Right renal cortex interstitium (tissue), 3 donors: ENCODE measurements at regions not wholly inside any gene's neighbourhood (a gene's known extent, or its start where the extent isn't known, plus 50 kb on each side); places are given as distances from the start of the nearest gene placed in this dataset.
A peak's percentile ranks its signal among the peaks of the same experiment; 100 is the strongest.

Experiments
- DNase-seq, 3 donors: peaks; one replicate each; pipeline ENCODE4 v3.0.0-alpha.2; 2013; ENCODE audit warnings: low read depth in 3 of 3, low spot score in 2 of 3

DNA sequence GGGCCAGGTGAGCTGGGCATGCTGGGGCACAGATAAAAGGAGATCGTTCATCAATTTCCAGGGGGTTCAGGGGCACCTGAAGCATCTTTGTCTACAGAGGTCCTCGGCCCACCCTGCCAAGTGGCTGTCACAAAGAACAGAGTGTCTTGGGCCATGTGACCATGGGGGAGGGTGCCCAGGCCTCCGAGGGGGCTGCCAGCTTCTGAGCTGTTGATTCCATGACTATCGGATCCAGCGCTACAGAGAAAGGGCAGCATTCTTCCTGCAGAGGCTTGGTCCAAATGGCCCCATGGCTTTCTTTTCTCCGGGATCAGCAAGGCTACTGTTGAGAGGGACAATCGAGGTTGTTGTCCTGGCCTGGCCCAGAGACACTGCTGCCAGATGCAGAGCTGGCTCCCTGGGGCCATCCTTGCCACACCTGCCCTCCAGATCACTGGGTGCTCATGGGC lies 289.2 kb downstream of the ZSWIM6 start:
- DNase-seq = no peak

DNA sequence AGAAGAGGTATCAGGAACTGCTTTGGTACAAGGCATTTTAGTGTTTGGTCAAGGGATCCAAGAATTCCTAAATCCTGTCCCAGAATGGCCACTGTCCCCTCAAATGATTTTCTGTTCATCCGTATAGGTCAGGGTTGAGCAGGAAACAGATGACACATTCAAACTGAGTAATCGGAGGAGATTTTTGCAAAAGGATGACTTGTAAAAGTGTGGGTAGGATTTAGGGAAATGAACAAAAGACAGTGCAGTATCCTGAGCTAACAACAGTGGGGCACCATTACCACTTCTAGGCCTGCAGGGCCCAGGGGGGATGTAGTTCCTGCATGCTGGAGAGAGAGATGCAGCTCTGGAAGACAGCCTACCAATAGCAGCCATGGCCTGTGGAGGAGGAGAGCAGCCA lies 290.1 kb downstream of the ZSWIM6 start:
- no peak for DNase-seq

DNA sequence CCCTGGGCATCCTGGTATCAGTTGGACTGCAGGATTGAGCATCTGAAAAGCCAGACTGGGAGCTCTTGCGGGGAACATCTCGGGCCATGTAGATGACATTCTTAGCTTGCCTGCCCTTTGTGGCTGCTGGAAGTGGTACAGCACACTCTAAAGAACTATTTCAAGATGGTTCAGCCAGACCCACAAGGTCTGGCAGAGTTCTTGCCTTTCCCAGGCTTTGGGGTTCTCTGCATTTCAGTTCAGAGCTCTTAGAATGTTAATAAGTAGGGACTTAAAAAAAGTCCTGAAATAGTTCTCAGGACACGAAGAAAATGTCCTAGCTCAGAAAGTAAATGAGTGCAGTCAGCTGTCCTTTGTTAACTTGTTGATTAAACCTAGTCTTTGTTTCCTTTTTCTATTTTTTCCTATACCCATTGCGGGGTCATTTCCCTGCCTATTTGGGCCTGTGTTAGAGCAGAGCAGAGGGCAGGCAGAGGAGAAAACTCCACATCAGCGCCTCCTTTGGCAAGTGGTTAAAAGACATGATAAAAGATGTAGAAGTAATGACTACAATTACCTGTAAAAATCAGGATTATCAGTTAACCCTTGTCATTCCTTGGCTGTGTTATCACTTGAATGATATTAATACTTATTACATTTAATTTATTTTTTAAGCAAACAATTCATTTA lies 291.5 kb downstream of the ZSWIM6 start:
- no peak for DNase-seq

DNA sequence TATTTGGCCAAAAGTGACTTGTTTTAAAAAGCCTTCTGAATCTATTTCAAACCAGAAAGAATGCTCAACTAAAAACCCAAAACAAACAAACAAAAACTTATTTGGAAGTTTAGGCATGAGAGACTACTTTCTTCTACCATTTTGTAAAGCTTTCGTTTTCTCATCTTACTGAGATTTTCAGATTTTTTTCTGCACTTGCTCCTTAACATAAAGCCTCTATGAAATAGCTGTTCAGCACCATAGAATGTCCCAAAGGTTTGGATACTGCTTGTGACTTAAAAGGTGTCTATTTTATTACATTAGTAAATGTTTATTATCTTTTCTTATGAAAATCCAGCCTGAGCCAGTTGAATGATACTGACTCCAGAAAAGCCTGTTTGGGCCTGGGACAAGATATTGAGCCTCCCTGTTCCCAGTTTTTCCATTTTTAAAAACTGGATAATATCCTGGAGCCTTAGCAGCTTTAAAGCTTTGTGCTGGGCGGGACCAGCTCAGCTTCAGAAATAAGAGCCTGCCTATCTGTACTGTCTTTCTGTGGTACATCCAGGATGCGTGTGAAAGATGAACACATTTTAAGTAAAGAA lies 292.6 kb downstream of the ZSWIM6 start:
- no peak for DNase-seq

DNA sequence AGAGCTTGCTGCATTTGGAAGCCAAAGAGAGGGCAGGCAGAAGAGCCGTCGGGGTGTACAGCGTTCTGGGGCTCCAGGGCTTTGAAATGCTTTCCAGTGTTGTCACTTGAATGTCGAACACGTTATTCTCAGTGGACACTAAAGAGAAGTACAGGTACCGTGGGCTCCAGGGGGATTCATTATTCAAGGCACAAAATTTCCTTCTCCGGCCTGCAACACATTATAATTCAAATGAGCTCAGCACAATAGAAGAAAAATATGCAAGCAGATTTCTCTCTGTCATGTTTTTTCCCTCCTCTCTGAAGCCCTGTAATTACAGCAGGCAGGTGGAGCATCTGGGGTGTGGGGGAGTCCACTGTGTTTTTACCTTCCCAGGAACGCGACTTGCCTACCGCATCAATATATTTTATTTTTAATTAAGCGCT lies 293.1 kb downstream of the ZSWIM6 start:
- DNase-seq = no peak

DNA sequence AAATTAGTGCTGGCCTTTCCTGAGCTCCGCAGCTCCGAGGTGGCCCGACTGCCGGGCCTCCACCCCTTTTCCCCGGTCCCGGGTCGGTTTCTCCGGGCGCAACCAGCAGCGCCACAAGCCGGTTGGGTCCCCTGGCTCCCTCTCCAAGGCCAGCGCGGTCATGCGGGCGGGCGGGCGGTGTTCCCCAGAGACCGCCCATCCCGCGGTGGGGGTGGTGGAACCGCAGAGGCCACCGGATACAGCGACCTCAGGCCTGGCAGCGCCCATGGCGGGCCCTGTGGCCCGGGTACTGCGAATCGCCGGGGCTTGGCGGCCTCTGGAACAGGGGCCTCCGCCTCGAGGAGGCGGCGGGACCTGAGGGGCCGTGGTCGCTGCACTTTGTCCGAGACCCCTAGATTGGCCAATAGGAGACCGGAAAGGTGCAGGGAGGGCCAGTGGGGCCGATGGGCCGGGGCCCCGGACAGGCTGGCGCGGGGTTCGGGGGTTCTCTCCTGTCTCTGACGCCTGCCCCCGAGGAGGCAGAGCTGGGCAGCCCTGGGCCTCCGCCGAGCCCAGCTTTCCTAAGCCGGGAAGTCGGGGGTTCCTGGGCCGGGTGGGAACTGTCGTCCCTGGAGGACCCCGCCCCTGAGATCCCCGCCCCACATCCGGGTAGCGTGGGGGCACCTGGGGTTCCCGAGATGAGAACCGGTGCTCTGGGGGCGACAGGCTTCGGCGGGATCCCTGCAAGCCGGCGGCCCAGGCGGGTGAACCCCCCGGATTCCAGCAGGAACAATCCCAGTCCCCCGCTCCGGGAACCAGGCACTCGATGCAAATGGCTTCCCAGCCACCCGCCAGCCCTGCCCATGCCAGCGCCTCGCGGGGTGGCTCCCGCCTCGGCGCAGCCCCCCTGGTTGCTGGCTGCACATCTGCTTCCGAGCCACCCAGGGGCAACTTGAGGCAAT lies 293.9 kb downstream of the ZSWIM6 start:
- peak in 2 of 3 donors; percentile 29 to 53 for DNase-seq

DNA sequence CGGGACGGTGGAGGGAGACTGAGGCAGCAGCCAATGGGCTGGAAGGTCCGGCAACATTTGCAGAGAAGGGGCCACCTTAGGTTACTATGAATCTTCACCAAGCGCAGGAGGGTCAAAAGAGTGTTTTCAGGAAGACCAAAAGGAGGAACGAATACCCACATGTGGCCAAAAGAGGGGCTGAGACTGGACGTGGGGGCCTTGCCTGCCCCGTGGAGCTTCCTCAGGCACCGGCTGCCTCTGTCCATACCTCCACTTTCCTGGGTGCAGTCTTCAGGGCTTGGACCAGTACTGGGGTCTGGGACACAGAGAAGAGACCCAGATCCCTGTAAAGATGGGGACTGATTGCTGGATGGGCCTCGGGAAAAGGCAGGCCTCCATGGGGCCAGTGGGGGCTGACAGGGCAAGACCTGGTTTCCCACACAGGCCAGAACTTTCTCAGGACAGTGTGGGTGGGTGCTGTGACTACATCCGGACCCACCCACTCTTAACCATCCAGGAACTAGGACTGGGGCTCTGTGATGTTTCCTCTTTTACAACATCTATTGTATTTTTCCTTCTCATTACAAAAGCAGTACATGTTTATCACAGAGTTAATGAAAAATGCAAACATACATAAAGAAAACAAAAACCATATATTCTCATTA lies 294.7 kb downstream of the ZSWIM6 start:
- DNase-seq = no peak

DNA sequence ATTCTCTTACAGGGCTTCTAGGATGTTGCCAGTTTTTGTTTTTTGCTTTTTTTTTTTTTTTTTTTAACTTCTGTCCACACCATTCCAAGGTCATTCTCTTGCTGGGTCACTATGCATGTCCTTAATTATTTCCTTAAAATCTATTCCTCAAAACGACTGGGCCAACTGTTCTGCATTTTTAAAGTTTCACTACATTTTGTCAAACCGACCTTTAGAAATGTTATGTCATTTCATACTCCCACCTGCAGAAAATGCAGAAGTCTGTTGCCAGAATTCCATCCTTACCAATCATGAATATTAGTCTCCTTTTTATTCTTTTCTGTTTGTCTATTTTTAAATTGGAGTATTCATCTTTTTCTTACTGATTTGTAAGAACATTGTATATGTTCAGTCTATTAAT lies 295.5 kb downstream of the ZSWIM6 start:
- DNase-seq = no peak

DNA sequence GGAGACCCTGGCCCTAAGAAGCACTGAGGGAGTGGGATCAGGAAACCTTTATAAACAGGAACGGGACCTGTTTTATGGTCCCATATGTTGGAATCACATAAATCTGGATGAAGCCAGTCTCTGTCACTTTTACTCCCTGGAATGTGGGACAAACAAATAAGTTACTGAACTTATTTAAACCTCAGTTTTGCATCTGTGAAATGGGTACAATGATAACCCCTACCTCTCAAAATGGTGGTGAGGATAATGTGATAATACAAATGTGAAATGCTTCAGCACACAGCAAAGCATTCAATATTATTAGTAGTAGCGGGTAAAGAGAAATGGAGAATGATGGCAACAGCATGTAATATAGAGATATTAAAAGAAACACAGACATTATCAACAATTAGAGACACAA lies 298.9 kb downstream of the ZSWIM6 start:
- no peak for DNase-seq

DNA sequence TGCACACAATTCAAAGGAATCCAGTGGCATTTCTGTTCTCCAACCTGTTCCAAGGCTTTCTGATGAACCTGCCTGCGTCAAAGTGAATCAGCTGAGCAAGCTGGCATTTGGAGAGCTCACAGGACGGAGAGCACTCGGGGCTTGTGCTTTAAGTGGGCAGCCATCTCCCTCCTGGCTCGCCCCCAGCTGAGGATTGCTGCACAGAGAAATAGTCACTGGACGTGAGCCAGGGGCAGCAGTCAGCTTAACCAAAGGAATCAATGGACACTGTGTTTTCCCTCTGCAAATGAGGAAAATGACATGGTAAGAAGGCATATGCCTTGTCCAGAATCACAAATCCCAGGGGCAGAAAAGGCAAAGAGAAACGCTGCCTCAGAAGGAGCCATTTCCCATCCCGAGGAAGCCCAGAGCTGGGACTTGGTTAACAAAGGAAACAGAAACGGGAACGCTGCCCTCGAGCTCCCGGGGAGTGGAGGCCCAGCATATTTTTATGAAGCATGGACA lies 299.4 kb downstream of the ZSWIM6 start:
- DNase-seq = no peak

DNA sequence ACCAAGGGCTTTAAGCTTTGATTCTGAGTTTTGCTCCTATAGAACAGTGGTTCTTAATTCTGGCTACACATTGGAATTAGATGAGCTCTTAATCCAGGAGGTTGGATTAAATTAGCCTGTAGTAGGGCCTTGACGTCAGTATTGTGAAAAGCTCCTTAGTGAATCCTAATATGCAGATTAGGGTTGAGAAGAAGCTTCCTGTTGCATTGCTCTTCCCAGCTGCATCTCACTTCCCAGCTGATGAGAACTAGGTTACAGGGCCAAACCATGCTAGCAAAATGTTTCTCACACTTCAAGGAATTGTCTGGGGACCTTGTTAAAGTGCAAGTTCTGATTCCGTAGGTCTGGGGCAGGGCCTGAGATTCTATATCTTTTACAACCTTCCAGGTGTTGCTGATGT lies 300.0 kb downstream of the ZSWIM6 start:
- DNase-seq = no peak

DNA sequence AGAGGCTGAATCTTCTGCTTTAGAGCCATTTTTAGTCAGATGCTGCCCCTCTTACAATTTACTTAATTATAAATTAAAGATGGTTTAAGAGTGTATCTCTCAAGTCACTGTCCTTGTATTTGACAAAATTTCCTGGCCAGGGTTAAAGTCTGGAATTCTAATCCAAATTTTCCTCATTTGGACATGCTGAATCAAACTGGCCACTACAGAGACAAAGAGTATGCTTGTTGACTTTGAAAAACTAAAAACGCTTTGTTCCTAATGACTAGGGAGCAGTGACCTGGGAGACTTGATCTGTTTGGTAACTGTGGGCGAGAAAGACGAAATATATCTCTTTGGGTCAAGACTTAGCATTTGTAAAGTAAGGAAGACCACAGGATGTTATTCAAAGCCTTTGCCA lies 303.2 kb downstream of the ZSWIM6 start:
- no peak for DNase-seq

DNA sequence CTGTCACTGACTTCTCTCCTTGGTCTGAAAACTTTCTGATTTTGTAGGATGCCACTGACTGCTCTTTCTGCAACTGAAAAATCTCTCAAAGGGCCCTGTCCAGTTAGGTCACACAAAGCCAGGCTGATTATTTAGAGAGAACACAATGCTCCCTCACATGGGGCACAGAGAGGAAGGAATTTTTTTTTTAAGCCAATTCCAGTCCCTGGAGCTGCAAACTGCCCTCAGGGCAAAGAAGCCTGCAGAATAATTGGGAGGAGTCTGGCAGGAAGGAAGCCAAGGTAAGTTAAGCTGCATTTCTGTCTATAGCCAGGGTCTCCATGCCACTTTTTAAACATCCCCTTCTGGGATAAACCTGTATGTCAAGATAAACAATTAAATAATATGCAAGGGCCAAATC lies 305.5 kb downstream of the ZSWIM6 start:
- DNase-seq = no peak

DNA sequence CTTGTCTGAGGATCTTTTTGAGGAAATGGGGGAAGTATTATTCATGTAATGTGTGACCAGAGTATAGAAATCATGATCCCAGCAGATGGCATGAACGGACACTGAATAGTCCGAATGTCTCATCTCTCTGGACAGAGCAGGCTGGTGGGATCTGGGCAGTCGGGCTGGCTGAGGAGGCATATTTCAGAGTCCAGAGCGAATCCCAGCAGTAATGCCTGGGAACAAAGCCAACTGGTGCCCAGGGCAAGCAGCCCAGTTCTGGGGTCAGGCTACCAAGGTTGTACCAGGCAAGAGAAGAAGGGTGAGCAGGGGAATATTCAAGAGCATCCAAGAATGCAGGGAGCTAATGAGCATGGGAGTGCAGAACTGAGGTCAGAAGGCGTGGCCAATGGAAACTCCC lies 306.4 kb downstream of the ZSWIM6 start:
- DNase-seq = no peak

DNA sequence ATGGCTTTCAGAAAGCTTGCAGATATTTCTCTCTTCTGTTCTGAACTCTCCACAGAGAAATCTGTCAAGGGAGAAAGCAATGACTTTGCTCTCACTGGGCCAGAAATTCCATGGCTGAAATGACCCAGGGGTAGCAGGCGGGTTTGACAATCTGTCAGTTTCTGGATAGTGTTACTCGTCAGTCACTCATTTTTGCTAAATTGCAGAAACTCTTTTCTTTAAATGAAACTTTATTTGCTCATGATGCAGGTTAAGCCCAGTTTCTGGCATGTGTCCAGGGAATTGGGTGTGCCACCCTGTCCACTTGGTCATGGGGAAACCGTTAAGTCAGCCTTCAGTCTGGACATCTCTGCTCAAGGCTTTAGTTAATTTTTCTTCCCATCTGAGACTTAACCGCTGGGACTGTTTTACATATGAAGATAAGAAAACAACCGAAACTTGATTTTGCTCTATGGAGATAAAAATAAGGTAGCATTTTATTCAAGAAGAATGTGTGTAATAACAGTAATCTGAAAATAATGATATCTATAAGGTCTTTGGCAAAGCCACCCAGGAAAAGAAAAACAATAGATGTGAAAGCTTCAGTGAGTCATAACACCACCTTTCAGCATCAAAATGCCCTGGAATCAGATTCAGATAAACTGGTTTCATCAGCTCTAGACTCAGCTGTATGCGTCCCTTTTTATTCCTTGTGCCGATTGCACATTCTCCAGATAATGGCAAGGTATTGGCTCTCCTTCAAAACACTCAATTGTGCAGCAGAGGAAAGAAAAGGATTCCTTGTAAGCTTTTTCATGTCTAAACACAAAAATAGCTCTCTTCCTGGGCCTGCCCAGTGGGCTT lies 308.3 kb downstream of the ZSWIM6 start:
- DNase-seq = no peak

DNA sequence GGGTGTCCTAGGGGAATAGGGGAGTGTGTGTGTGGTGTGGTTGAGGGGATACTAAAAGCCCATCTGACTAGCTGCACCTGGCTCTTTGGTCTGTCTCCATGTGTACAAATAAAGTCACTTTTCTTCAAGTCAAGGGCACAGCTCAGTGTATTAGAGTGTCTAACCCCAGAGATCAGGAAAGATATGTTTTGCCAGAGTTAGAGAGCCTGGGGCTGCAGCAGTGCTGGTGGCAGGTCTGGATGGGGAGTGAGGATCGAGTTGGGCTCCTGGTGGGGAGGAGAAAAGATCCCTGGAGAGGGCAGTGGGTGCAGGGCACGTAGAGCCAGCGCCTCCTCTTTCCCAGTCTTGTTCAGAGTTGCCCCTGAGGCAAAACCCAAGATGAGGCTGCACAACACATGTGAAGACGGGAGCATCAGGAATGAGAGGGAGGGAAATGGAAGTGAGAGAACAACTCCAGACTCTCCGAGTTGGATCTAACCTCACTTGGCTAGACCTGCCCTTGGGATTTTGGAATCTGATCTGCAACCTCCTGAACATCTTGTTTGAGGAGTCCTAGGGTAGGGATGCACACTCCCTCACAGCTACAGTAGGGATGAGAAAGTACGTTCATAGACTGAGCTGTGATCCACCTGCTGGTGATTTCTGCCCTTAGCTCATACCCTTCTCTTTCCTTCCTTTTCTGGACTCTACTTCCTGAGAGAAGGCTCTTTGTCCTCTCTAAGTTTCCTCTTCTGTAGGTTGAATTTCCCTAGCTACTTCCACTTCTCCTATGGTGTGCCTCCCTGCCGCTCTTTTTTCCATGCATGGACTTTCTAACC lies 309.9 kb downstream of the ZSWIM6 start:
- DNase-seq = no peak

DNA sequence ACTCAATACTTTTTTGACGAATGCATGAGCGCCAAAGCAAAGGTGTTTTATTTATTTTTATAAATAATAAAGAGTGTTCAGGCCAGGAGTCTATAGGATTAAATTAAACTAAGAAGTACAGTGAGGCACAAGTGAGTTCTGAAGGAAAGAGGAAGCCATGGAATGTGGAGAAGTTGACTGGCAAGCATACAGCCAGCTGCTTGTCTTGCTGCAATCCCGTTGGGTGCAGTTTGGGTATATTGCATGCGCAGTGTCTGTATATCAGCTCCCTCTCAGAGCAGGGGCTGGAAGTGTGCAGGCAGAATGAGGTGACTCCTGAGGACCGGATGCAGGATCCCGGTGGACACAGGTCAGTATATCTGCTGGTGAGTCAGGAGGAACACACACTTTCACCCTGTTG lies 315.6 kb downstream of the ZSWIM6 start:
- no peak for DNase-seq

DNA sequence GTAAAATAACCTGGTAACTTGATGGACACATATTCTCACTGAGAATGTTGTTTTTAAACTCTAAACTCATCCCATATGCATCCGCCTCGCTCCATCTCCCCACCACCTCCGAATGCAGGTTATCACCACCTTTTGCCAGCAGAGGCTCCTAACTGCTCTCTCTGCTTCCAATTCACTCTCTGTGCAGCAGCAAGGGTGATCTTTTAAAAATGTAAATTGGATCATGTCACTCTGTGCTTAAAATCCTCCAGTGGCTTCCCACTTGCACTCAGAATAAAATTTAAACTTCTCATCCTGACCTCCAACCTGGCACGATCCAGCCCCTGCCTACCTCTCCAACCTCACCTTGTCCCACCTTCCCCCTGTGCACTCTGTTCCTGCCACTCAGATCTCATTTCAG lies 317.2 kb downstream of the ZSWIM6 start:
- no peak for DNase-seq

DNA sequence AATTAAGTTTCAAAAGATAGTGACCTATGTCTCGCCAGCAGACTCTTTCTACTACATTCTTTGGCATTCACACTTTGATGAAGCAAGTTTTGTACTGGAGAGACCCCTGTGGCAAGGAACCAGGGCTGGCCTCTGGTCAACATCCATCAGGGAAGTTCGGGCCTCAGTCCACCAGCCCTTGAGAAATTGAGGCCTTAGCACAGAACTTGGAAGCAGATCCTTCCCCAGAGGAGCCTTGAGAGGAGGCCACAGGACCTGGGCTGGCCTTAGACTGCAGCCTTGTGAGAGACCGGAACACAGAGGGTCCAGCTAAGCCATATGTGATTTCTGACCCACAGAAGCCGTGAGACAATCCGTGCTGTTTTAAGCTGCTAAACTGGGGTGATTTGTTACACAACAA lies 317.9 kb downstream of the ZSWIM6 start:
- DNase-seq = no peak
